ENCODE measurements at regions not wholly inside any gene's neighbourhood (a gene's known extent, or its start where the extent isn't known, plus 50 kb on each side); places are given as distances from the start of the nearest gene placed in this dataset.

GRCh38 chr3:150222691-150223489 lies 185.2 kb upstream of the TSC22D2 start:
- Histone ChIP-seq H3K9me3 (ENCODE audit: control insufficient read depth in 2 of 2, low read length in 2 of 2) (no peaks in the 10 kb centered on the region), H3K27me3 (ENCODE audit: control insufficient read depth in 2 of 2, insufficient read depth in 2 of 2, low read length in 2 of 2) (peaks cover 5 to 9% of the 10 kb centered on the region in 2 donors), H3K27ac (ENCODE audit: low read depth in 2 of 2, low read length in 2 of 2) (no peak overlapping the region), H3K9ac (ENCODE audit: low read depth in 1 of 2, low read length in 2 of 2) (no peak overlapping the region), H3K36me3 (ENCODE audit: control insufficient read depth in 2 of 2, insufficient read depth in 2 of 2, low read length in 2 of 2) (no peaks in the 10 kb centered on the region), H3K4me3 (ENCODE audit: low read length in 2 of 2) (no peak overlapping the region), H3K4me1 (ENCODE audit: control insufficient read depth in 2 of 2, insufficient read depth in 2 of 2, low read length in 2 of 2) (peaks cover 2% of the 10 kb centered on the region in 2 donors)

GRCh38 chr3:150221904-150222523 lies 186.1 kb upstream of the TSC22D2 start:
- H3K27ac ChIP-seq (ENCODE audit: low read depth in 2 of 2, low read length in 2 of 2): no peak overlapping the region
- no peak overlapping the region for H3K9ac ChIP-seq (ENCODE audit: low read depth in 1 of 2, low read length in 2 of 2)
- H3K9me3 ChIP-seq (ENCODE audit: control insufficient read depth in 2 of 2, low read length in 2 of 2): no peaks in the 10 kb centered on the region

GRCh38 chr3:150220799-150221198 lies 187.3 kb upstream of the TSC22D2 start:
- Histone ChIP-seq H3K27ac (ENCODE audit: low read depth in 2 of 2, low read length in 2 of 2) (no peak overlapping the region), H3K4me3 (ENCODE audit: low read length in 2 of 2) (no peak overlapping the region), H3K9me3 (ENCODE audit: control insufficient read depth in 2 of 2, low read length in 2 of 2) (no peaks in the 10 kb centered on the region), H3K36me3 (ENCODE audit: control insufficient read depth in 2 of 2, insufficient read depth in 2 of 2, low read length in 2 of 2) (no peaks in the 10 kb centered on the region), H3K9ac (ENCODE audit: low read depth in 1 of 2, low read length in 2 of 2) (no peak overlapping the region), H3K4me1 (ENCODE audit: control insufficient read depth in 2 of 2, insufficient read depth in 2 of 2, low read length in 2 of 2) (peaks cover 0 to 2% of the 10 kb centered on the region in 2 donors), H3K27me3 (ENCODE audit: control insufficient read depth in 2 of 2, insufficient read depth in 2 of 2, low read length in 2 of 2) (peaks cover 5 to 9% of the 10 kb centered on the region in 2 donors)

More at GRCh38 chr3:150221904-150222523, 186.1 kb upstream of the TSC22D2 start:
- no peak overlapping the region for H3K4me3 ChIP-seq (ENCODE audit: low read length in 2 of 2)
- H3K36me3 ChIP-seq (ENCODE audit: control insufficient read depth in 2 of 2, insufficient read depth in 2 of 2, low read length in 2 of 2): no peaks in the 10 kb centered on the region
- H3K4me1 ChIP-seq (ENCODE audit: control insufficient read depth in 2 of 2, insufficient read depth in 2 of 2, low read length in 2 of 2): peaks cover 0 to 2% of the 10 kb centered on the region in 2 donors
- peaks cover 5 to 9% of the 10 kb centered on the region in 2 donors for H3K27me3 ChIP-seq (ENCODE audit: control insufficient read depth in 2 of 2, insufficient read depth in 2 of 2, low read length in 2 of 2)

DNA sequence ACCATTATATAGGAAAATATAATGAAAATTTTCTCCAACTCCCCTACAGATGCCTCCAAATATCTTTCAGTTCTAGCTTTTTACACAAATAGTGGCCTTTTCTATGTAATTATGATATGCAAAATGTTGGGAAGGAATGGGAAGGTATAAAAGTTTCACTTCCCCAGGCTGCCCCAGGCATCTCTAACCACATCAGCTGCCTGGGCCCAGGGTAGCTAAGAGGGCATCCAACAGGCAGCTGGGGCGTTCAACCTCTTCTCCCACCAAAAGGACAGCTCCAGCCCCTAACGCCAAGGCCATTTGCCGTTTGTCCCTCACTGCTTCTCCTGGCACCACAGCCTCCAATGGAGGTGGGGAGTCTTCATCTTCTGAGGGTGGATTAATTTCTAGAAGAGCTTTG lies 188.1 kb upstream of the TSC22D2 start:
- Histone ChIP-seq H3K9ac (ENCODE audit: low read depth in 1 of 2, low read length in 2 of 2) (no peak overlapping the region), H3K36me3 (ENCODE audit: control insufficient read depth in 2 of 2, insufficient read depth in 2 of 2, low read length in 2 of 2) (no peaks in the 10 kb centered on the region), H3K4me1 (ENCODE audit: control insufficient read depth in 2 of 2, insufficient read depth in 2 of 2, low read length in 2 of 2) (peaks cover 0 to 2% of the 10 kb centered on the region in 2 donors), H3K27me3 (ENCODE audit: control insufficient read depth in 2 of 2, insufficient read depth in 2 of 2, low read length in 2 of 2) (peaks cover 5 to 9% of the 10 kb centered on the region in 2 donors), H3K27ac (ENCODE audit: low read depth in 2 of 2, low read length in 2 of 2) (no peak overlapping the region), H3K4me3 (ENCODE audit: low read length in 2 of 2) (no peak overlapping the region), H3K9me3 (ENCODE audit: control insufficient read depth in 2 of 2, low read length in 2 of 2) (no peaks in the 10 kb centered on the region)

DNA sequence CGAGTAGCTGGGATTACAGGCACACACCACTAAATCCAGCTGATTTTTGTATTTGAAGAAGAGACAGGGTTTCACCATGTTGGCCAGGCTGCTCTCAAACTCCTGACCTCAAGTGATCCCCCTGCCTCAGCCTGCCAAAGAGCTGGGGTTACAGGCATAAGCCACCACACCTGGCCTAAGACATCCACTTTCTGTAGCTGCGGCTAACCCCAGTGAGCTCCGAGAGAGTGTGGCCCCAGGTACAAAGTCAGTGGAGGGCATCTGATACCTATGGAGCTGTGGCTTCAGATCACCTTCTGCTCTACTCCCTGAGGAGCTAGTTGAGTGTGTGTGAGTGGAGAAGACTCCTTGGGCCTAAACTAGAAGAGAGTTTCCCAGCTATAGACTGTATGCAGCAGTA lies 189.3 kb upstream of the TSC22D2 start:
- no peaks in the 10 kb centered on the region for H3K36me3 ChIP-seq (ENCODE audit: control insufficient read depth in 2 of 2, insufficient read depth in 2 of 2, low read length in 2 of 2)
- H3K4me1 ChIP-seq (ENCODE audit: control insufficient read depth in 2 of 2, insufficient read depth in 2 of 2, low read length in 2 of 2): peaks cover 0 to 2% of the 10 kb centered on the region in 2 donors
- peaks cover 5 to 9% of the 10 kb centered on the region in 2 donors for H3K27me3 ChIP-seq (ENCODE audit: control insufficient read depth in 2 of 2, insufficient read depth in 2 of 2, low read length in 2 of 2)
- no peak overlapping the region for H3K4me3 ChIP-seq (ENCODE audit: low read length in 2 of 2)
- H3K27ac ChIP-seq (ENCODE audit: low read depth in 2 of 2, low read length in 2 of 2): no peak overlapping the region
- H3K9ac ChIP-seq (ENCODE audit: low read depth in 1 of 2, low read length in 2 of 2): no peak overlapping the region
- no peaks in the 10 kb centered on the region for H3K9me3 ChIP-seq (ENCODE audit: control insufficient read depth in 2 of 2, low read length in 2 of 2)

DNA sequence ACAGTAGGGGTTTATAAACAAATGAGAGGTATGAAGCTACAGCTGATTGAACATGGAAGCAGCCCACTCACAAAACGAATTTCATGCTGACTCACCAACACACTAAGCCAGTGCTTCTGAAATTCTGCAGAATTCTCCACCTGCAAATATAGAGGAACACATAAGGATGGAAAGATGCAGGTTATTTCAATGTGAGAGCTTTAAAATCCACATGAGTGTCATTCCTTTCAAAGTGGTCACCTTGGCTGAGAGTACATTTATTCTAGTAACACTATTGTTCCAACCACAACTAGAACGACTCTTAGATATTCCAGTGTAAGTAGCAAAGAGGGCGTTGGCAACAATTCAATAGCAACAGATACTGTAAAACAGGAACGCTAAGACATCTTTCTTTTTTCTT lies 189.9 kb upstream of the TSC22D2 start:
- no peaks in the 10 kb centered on the region for H3K9me3 ChIP-seq (ENCODE audit: control insufficient read depth in 2 of 2, low read length in 2 of 2)
- H3K36me3 ChIP-seq (ENCODE audit: control insufficient read depth in 2 of 2, insufficient read depth in 2 of 2, low read length in 2 of 2): no peaks in the 10 kb centered on the region
- H3K4me3 ChIP-seq (ENCODE audit: low read length in 2 of 2): no peak overlapping the region
- H3K27me3 ChIP-seq (ENCODE audit: control insufficient read depth in 2 of 2, insufficient read depth in 2 of 2, low read length in 2 of 2): peaks cover 5 to 9% of the 10 kb centered on the region in 2 donors
- H3K27ac ChIP-seq (ENCODE audit: low read depth in 2 of 2, low read length in 2 of 2): no peak overlapping the region
- no peak overlapping the region for H3K9ac ChIP-seq (ENCODE audit: low read depth in 1 of 2, low read length in 2 of 2)
- peaks cover 0 to 2% of the 10 kb centered on the region in 2 donors for H3K4me1 ChIP-seq (ENCODE audit: control insufficient read depth in 2 of 2, insufficient read depth in 2 of 2, low read length in 2 of 2)

GRCh38 chr3:150217691-150218090 lies 190.4 kb upstream of the TSC22D2 start:
- Histone ChIP-seq H3K27ac (ENCODE audit: low read depth in 2 of 2, low read length in 2 of 2) (no peak overlapping the region), H3K4me3 (ENCODE audit: low read length in 2 of 2) (no peak overlapping the region), H3K9ac (ENCODE audit: low read depth in 1 of 2, low read length in 2 of 2) (no peak overlapping the region), H3K36me3 (ENCODE audit: control insufficient read depth in 2 of 2, insufficient read depth in 2 of 2, low read length in 2 of 2) (no peaks in the 10 kb centered on the region), H3K9me3 (ENCODE audit: control insufficient read depth in 2 of 2, low read length in 2 of 2) (no peaks in the 10 kb centered on the region), H3K27me3 (ENCODE audit: control insufficient read depth in 2 of 2, insufficient read depth in 2 of 2, low read length in 2 of 2) (peaks cover 5 to 9% of the 10 kb centered on the region in 2 donors), H3K4me1 (ENCODE audit: control insufficient read depth in 2 of 2, insufficient read depth in 2 of 2, low read length in 2 of 2) (peaks cover 0 to 2% of the 10 kb centered on the region in 2 donors)

- Histone ChIP-seq H3K27me3 (ENCODE audit: control insufficient read depth in 2 of 2, insufficient read depth in 2 of 2, low read length in 2 of 2) (peaks cover 5 to 6% of the 10 kb centered on the region in 2 donors), H3K4me3 (ENCODE audit: low read length in 2 of 2) (no peak overlapping the region), H3K9me3 (ENCODE audit: control insufficient read depth in 2 of 2, low read length in 2 of 2) (no peaks in the 10 kb centered on the region), H3K9ac (ENCODE audit: low read depth in 1 of 2, low read length in 2 of 2) (no peak overlapping the region), H3K27ac (ENCODE audit: low read depth in 2 of 2, low read length in 2 of 2) (no peak overlapping the region), H3K36me3 (ENCODE audit: control insufficient read depth in 2 of 2, insufficient read depth in 2 of 2, low read length in 2 of 2) (no peaks in the 10 kb centered on the region), H3K4me1 (ENCODE audit: control insufficient read depth in 2 of 2, insufficient read depth in 2 of 2, low read length in 2 of 2) (peaks cover 0 to 2% of the 10 kb centered on the region in 2 donors)
Measured at GRCh38 chr3:150216866-150217600, 191.1 kb upstream of the TSC22D2 start.

GRCh38 chr3:150216041-150216811 lies 191.9 kb upstream of the TSC22D2 start:
- no peak overlapping the region for H3K4me3 ChIP-seq (ENCODE audit: low read length in 2 of 2)
- no peak overlapping the region for H3K27ac ChIP-seq (ENCODE audit: low read depth in 2 of 2, low read length in 2 of 2)
- H3K27me3 ChIP-seq (ENCODE audit: control insufficient read depth in 2 of 2, insufficient read depth in 2 of 2, low read length in 2 of 2): peaks cover 3% of the 10 kb centered on the region in 2 donors
- H3K9me3 ChIP-seq (ENCODE audit: control insufficient read depth in 2 of 2, low read length in 2 of 2): no peaks in the 10 kb centered on the region
- no peaks in the 10 kb centered on the region for H3K36me3 ChIP-seq (ENCODE audit: control insufficient read depth in 2 of 2, insufficient read depth in 2 of 2, low read length in 2 of 2)
- no peaks in the 10 kb centered on the region for H3K4me1 ChIP-seq (ENCODE audit: control insufficient read depth in 2 of 2, insufficient read depth in 2 of 2, low read length in 2 of 2)
- no peak overlapping the region for H3K9ac ChIP-seq (ENCODE audit: low read depth in 1 of 2, low read length in 2 of 2)
